NT2/D1 (cell line): ENCODE measurements at regions not wholly inside any gene's neighbourhood (a gene's known extent, or its start where the extent isn't known, plus 50 kb on each side); places are given as distances from the start of the nearest gene placed in this dataset.

Experiments used
- DNase-seq: peaks from one replicate; pipeline ENCODE4 v3.0.0-alpha.2; 2011; ENCODE audit warnings: low read depth, low spot score
- H3K27me3 ChIP-seq: 2 replicates; pipeline ENCODE4 v1.6.0; 2011; ENCODE audit warnings: mild to moderate bottlenecking; ENCODE audit not compliant: insufficient read length, insufficient read depth
- H3K36me3 ChIP-seq: 2 replicates; pipeline ENCODE4 v1.6.1; 2011; ENCODE audit warnings: mild to moderate bottlenecking, low read length, mixed read lengths; ENCODE audit not compliant: insufficient read depth, insufficient read length
- H3K4me1 ChIP-seq: 2 replicates; pipeline ENCODE4 v1.5.1; 2011; ENCODE audit not compliant: insufficient read depth, insufficient read length
- H3K4me3 ChIP-seq: 2 replicates; pipeline ENCODE4 v1.5.1; 2011; ENCODE audit warnings: low read depth; ENCODE audit not compliant: insufficient read length
- H3K9ac ChIP-seq: 2 replicates; pipeline ENCODE4 v1.6.0; 2011; ENCODE audit warnings: low read depth; ENCODE audit not compliant: insufficient read length
- H3K9me3 ChIP-seq: 2 replicates; pipeline ENCODE4 v1.5.1; 2011; ENCODE audit warnings: mild to moderate bottlenecking, low read length; ENCODE audit not compliant: insufficient read depth
- SUZ12 ChIP-seq: IDR thresholded peaks from 2 replicates; pipeline ENCODE4 v1.6.1; 2011; ENCODE audit not compliant: insufficient read length, insufficient read depth; ENCODE audit errors: extremely low read depth
- YY1 ChIP-seq: IDR thresholded peaks from 2 replicates; pipeline ENCODE4 v1.6.1; 2011; ENCODE audit not compliant: insufficient read length, insufficient read depth
- ZNF274 ChIP-seq: IDR thresholded peaks from 2 replicates; pipeline ENCODE4 v1.6.1; 2011; ENCODE audit warnings: mild to moderate bottlenecking, low read depth, low read length

- Histone ChIP-seq H3K36me3 (no peaks in the 10 kb centered on the region), H3K27me3 (no peaks in the 10 kb centered on the region), H3K4me3 (no peak overlapping the region), H3K4me1 (no peaks in the 10 kb centered on the region), H3K9ac (no peak overlapping the region), H3K9me3 (no peaks in the 10 kb centered on the region)
- no peak for TF ChIP-seq SUZ12
- no peak for TF ChIP-seq ZNF274
- no peak for TF ChIP-seq YY1
- peak; percentile 42 for DNase-seq
Measured at GRCh38 chr13:82011355-82011754, 1670.4 kb upstream of the SPRY2 start.

- H3K27me3 ChIP-seq = no peaks in the 10 kb centered on the region
- no peaks in the 10 kb centered on the region for H3K4me1 ChIP-seq
- no peak overlapping the region for H3K9ac ChIP-seq
- no peaks in the 10 kb centered on the region for H3K36me3 ChIP-seq
- no peak overlapping the region for H3K4me3 ChIP-seq
- DNase-seq = no peak
- no peak for TF ChIP-seq ZNF274
- H3K9me3 ChIP-seq = no peaks in the 10 kb centered on the region
Measured at GRCh38 chr13:82010780-82011179, 1669.9 kb upstream of the SPRY2 start.

GRCh38 chr13:82002710-82003109 is 1661.8 kb upstream of the SPRY2 start:
- no peak overlapping the region for H3K4me3 ChIP-seq
- H3K9ac ChIP-seq = no peak overlapping the region

GRCh38 chr13:81995316-81995715 is 1654.4 kb upstream of the SPRY2 start:
- Histone ChIP-seq H3K27me3 (no peaks in the 10 kb centered on the region), H3K36me3 (no peaks in the 10 kb centered on the region), H3K9ac (no peak overlapping the region), H3K4me3 (no peak overlapping the region), H3K9me3 (no peaks in the 10 kb centered on the region), H3K4me1 (no peaks in the 10 kb centered on the region)
- TF ChIP-seq YY1 = no peak
- no peak for TF ChIP-seq SUZ12
- TF ChIP-seq ZNF274 = no peak
- DNase-seq = no peak

More at GRCh38 chr13:82002710-82003109, 1661.8 kb upstream of the SPRY2 start:
- TF ChIP-seq SUZ12 (no peak), YY1 (no peak), ZNF274 (no peak)
- Histone ChIP-seq H3K27me3 (no peaks in the 10 kb centered on the region), H3K9me3 (no peaks in the 10 kb centered on the region), H3K4me1 (no peaks in the 10 kb centered on the region), H3K36me3 (no peaks in the 10 kb centered on the region)
- no peak for DNase-seq

GRCh38 chr13:81990652-81991051 is 1649.7 kb upstream of the SPRY2 start:
- Histone ChIP-seq H3K4me3 (no peak overlapping the region), H3K4me1 (no peaks in the 10 kb centered on the region), H3K9me3 (no peaks in the 10 kb centered on the region), H3K27me3 (no peaks in the 10 kb centered on the region), H3K36me3 (no peaks in the 10 kb centered on the region), H3K9ac (no peak overlapping the region)
- peak; percentile 25 for DNase-seq
- TF ChIP-seq ZNF274 = no peak
- TF ChIP-seq YY1 = no peak
- TF ChIP-seq SUZ12 = no peak

GRCh38 chr13:81988567-81988966 is 1647.6 kb upstream of the SPRY2 start:
- H3K9me3 ChIP-seq = no peaks in the 10 kb centered on the region
- H3K4me1 ChIP-seq = no peaks in the 10 kb centered on the region

GRCh38 chr13:81987677-81988357 is 1646.9 kb upstream of the SPRY2 start:
- peak; percentile 75 for DNase-seq
- Histone ChIP-seq H3K27me3 (no peaks in the 10 kb centered on the region), H3K4me1 (no peaks in the 10 kb centered on the region), H3K9ac (no peak overlapping the region), H3K36me3 (no peaks in the 10 kb centered on the region), H3K4me3 (no peak overlapping the region), H3K9me3 (no peaks in the 10 kb centered on the region)
- no peak for TF ChIP-seq SUZ12
- no peak for TF ChIP-seq YY1

More at GRCh38 chr13:81988567-81988966, 1647.6 kb upstream of the SPRY2 start:
- H3K27me3 ChIP-seq = no peaks in the 10 kb centered on the region
- no peaks in the 10 kb centered on the region for H3K36me3 ChIP-seq
- H3K9ac ChIP-seq = no peak overlapping the region
- no peak overlapping the region for H3K4me3 ChIP-seq
- DNase-seq = no peak
- TF ChIP-seq ZNF274 (no peak), YY1 (no peak), SUZ12 (no peak)
